Activated CD8-positive, alpha-beta T cell treated with anti-CD3 and anti-CD28 coated beads, Interleukin-2, amount 10 ng/mL, durations not matched to agents 7 days and 5 days (primary cell): ENCODE measurements at regions not wholly inside any gene's neighbourhood (a gene's known extent, or its start where the extent isn't known, plus 50 kb on each side); places are given as distances from the start of the nearest gene placed in this dataset.

Experiments used
- ATAC-seq: fragments of 150-1000 bp; cut with Tn5 transposase; one replicate; pipeline ENCODE4 v1.10.0; 2021; ENCODE audit warnings: moderate library complexity
- CTCF ChIA-PET: fragments of 350-600 bp; sonication (Branson Sonifier 250); formaldehyde crosslinking; loops from one replicate; lab custom pipeline; 2021; ENCODE audit warnings: antibody characterized with exemption; lab: Charles Lee
- POLR2A ChIA-PET: fragments of 350-600 bp; sonication (Branson Sonifier 250); formaldehyde crosslinking; loops from one replicate; lab custom pipeline; 2021; ENCODE audit warnings: antibody characterized with exemption; lab: Charles Lee
- DNase-seq: peaks from one replicate; pipeline ENCODE4 v3.0.0-alpha.2; 2020
- H3K27ac Mint-ChIP-seq: one replicate; pipeline ENCODE4 v1.8.0; 2021; ENCODE audit warnings: mild to moderate bottlenecking, mixed read lengths
- H3K27me3 Mint-ChIP-seq: one replicate; pipeline ENCODE4 v1.8.0; 2021; ENCODE audit warnings: low read depth, mixed read lengths
- H3K36me3 Mint-ChIP-seq: one replicate; pipeline ENCODE4 v1.8.0; 2021; ENCODE audit warnings: low read depth, mixed read lengths
- H3K4me1 Mint-ChIP-seq: one replicate; pipeline ENCODE4 v1.8.0; 2021; ENCODE audit warnings: low read depth, mixed read lengths
- H3K4me3 Mint-ChIP-seq: one replicate; pipeline ENCODE4 v1.8.0; 2021; ENCODE audit warnings: mild to moderate bottlenecking, mixed read lengths
- H3K9me3 Mint-ChIP-seq: one replicate; pipeline ENCODE4 v1.8.0; 2022; ENCODE audit warnings: mixed read lengths; ENCODE audit not compliant: insufficient read depth

- Mint-ChIP-seq H3K36me3 (no peaks in the 10 kb centered on the region), H3K9me3 (peaks cover 5% of the 10 kb centered on the region), H3K4me3 (no peak overlapping the region), H3K27me3 (no peaks in the 10 kb centered on the region), H3K27ac (no peak overlapping the region), H3K4me1 (no peaks in the 10 kb centered on the region)
- ChIA-PET CTCF (no interaction called here), POLR2A (no interaction called here)
- no peak for ATAC-seq
- no peak for DNase-seq
Observed at GRCh38 chr11:16406226-16406625, 49.9 kb upstream of the SOX6 start.
